Activated CD8-positive, alpha-beta memory T cell treated with anti-CD3 and anti-CD28 coated beads, Interleukin-2, amount 50 U/mL, for 4 hours (primary cell): ENCODE measurements at regions not wholly inside any gene's neighbourhood (a gene's known extent, or its start where the extent isn't known, plus 50 kb on each side); places are given as distances from the start of the nearest gene placed in this dataset.

Source experiments
- DNase-seq: peaks from one replicate; pipeline ENCODE4 v3.0.0-alpha.2; 2020

- no peak for DNase-seq
Observed at GRCh38 chr5:135195270-135195608, 161.2 kb upstream of the PITX1 start.

DNA sequence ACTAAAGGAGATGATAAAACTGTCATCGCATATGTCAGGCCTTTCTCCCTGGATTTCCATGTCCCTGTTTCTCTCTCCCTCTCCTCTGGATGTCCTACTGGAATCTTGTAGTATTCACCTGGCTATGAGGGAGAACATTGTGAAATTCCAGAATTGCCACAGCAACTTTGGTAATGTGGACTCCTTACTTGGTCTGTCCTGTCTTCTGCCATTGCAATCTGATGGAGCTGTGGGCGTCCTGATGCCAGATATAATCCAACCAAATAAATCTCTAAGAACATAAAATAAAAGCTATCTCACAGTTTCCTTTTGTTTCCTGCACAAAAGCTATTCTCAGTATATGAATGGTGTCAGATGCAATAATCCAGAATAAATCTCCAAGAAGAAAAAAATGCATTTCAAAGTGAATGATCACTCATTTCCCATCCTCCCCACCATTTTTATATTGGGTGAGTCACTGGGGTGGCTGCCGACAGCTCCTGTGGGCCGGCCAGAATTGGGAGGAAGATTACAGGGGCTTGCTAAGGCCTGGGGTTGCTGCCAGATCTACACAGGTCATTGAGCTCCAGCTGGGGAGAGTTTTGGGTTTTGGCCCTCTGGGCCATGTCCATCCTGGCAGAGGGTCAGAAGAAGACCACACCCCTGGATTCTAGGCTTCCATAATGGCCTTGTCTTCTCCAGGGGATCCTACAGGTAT, 160.7 kb upstream of the PITX1 start:
- DNase-seq: no peak

DNA sequence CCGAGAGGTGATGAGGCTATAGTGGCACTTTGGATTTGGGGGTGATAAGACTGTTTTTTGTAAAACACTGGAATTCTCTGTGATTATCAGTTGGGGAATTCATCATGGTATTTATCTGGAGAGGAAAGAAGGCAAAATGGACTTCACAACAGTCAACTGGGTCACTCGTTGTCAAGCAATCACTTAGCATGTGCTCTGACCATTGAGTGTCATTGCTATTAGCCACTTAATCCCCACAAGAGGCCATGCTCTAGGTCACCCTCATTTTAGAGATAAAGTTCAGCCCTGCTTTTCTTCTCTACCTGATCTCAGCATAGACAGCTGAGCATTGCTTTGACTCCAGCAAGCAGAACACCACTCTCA, 160.1 kb upstream of the PITX1 start:
- no peak for DNase-seq

- DNase-seq: no peak
Observed at GRCh38 chr5:135193213-135194125, 159.4 kb upstream of the PITX1 start.

- DNase-seq: no peak
Observed at GRCh38 chr5:135192351-135192750, 158.3 kb upstream of the PITX1 start.

- peak; percentile 66 for DNase-seq
Observed at GRCh38 chr5:135191084-135191826, 157.2 kb upstream of the PITX1 start.

- no peak for DNase-seq
Observed at GRCh38 chr5:135190416-135191083, 156.5 kb upstream of the PITX1 start.

DNA sequence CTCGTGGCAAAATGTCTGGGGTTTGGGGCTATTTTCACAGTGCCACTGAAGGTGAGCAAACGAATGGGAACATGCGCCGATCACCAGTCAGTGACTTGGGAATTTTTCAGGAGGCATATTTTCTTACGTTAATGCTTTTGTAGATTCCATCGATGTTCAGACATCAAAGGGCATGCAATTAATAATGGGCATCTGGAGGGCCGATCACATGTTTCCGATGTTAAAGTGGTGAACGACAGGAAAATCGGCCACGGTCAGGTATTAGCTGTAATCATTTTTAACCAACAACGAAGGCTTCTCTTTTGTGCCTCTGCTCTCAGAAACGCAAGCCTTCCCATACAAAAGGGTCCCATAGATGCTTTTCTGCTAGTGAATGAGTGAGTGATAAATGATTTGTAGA, 155.0 kb upstream of the PITX1 start:
- DNase-seq: no peak

DNA sequence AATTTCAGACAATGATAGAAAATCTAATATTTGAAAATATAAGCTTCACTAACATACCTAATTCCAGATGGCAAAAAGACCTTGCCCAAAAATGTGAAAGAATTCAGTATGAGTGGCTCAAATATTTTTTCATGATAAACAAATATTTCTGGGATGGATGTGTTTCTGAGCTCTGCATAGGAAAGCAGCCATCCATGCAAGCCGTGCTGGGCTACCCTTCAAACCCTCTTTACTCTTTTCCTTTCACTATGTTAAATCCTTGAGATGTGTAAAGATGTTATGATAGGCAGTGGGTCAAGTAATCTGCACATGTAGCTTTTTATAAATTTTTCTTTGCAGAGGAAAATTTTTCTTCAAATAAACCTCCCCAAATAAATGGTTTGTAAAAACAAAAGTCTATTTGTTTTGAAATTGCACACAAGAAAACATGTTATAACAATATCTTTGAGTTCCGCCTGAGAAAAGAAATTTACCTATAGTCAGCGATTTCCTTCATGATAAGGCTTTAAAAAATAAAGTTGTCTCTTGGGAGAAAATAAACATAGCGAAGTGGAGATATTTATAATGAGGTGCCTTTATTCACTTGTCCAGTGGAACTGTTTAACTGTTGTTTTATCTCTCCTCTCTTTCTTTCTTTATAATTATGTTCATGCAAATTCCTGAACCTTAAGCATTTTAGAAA, 154.3 kb upstream of the PITX1 start:
- DNase-seq: no peak

GRCh38 chr5:135186662-135187522, 152.9 kb upstream of the PITX1 start:
- no peak for DNase-seq

- no peak for DNase-seq
Observed at GRCh38 chr5:135185481-135186065, 151.5 kb upstream of the PITX1 start.

DNA sequence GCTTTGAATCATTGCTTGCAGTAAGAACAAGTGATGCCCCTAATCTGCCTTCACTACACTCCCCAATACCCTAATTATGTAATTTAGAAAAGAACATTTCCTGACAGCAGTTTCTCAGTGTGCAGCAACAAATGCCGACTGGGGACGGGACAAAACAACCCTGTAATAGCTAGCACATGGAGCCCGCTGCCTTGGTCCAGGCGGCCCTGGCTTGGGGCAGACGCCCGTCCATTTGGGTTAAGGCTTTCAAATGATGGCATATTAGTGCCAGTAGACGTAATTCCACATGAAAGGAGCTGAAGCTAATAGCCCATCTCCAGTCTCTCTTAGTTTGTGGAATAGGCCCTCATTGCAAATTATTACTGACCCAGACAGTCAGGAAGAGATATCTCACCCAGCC, 150.6 kb upstream of the PITX1 start:
- DNase-seq: no peak

DNA sequence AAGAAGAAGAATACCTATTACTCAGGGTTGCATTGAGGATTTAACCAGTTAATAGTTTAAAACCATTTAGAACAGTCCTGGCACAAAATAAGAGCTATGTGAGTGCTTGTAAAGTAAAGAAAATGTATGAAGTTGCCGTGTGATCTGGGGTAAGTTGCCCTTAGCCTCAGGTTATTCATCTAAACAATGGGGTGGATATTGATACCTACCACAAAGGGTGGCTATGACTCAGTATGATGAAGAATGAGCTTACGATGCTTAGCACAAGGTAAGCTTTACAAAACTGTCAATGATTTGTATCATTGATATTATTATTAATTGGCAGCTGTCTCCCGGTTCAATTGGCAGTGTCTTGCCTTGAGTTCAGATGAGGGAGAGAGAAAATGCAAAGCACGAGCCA, 149.4 kb upstream of the PITX1 start:
- DNase-seq: no peak

DNA sequence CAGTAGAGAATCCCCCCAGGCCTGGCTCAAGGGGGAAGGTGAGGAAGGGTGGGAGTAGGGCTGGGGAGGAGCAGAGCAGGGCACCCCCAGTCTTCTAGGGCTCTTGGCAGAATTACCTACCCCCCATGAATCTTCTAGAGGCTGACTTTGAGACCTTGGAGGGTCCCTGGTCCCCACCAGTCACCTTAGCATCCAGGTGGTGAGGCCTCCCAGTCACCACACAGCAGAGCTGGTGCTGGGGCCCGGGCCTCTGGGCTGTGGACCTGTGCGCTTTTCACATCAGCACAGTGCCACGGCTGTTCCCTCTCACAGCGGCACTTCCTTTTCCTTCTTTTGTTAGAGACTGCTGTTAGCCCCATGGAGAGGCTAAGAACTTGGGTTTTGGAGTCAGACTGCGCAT, 148.6 kb upstream of the PITX1 start:
- DNase-seq: no peak

DNA sequence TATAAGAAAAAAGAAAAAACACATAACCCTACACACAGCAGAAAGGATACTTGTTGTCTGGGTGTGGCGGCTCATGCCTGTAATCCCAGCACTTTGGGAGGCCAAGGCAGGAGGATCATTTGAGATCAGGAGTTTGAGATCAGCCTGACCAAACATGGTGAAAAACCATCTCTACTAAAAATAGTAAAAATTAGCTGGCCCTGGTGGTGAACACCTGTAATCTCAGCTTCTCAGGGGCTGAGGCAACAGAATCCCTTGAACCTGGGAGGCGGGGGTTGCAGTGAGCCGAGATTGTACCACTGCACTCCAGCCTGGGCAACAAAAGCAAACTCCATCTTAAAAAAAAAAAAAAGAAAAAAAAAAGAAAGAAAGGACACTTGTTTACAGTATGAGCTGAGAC, 147.6 kb upstream of the PITX1 start:
- no peak for DNase-seq

DNA sequence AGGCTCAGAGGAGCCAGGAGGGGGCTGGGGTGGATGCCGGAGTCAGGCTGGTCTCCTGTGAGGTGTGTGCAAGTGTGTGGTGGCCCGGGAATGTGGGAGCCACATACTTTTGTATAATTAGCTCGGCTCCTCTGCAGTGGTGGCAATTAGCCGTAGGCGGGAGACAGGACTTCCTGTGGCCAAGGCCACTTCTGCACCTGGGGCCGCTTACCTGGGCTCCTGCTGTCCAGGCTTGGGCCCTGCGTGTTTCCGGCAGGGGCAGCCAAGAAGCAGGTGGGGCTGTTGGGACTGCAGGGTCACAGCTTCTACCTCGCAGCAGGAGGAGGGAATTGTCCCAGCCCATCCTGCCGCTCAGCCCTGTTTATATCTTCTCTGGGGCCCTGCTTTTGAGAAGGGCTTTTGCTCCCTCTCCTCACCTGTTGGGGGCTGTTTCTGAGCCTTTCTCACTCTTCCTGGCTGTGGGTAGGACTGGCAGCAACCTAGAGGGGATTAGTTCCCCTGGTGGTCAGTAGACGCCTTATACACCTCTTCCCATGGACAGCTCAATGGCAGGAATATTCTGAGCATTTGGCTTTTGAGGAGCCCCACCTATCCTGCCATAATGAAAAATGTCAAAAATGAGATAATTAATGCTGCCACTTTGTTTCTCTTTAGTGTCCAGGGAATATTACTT, 145.4 kb upstream of the PITX1 start:
- DNase-seq: no peak

- DNase-seq: no peak
Observed at GRCh38 chr5:135178476-135179155, 144.6 kb upstream of the PITX1 start.

- no peak for DNase-seq
Observed at GRCh38 chr5:135177591-135177990, 143.6 kb upstream of the PITX1 start.

DNA sequence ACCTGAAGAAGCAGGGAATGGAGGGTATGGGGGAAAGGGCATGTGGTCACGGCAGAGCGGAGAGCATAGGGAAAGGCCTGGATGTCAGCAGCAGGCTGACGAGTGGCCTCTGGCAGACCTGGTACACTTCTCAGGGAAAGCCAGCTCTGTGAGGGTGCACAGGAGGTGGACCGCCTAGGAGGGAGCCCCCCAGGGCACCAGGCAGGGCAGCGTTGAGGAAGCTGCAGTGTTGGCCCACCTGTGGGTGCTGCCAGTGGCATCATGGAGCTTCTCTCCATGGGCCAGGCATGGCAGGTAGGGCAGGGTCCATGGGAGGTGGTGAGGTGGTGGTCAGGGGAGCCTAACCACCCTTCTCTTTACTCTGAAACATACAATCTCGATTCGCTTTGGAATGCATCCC, 143.0 kb upstream of the PITX1 start:
- DNase-seq: no peak
